ENCODE measurements at regions not wholly inside any gene's neighbourhood (a gene's known extent, or its start where the extent isn't known, plus 50 kb on each side); places are given as distances from the start of the nearest gene placed in this dataset.

- intact Hi-C loops (cut with micrococcal nuclease) (no loop called here), dilution Hi-C loops (cut with MboI; ENCODE audit: extremely low pct_ligation_motif_present, low sequenced_read_pairs) (no loop called here)
- Histone ChIP-seq H3K4me1 (ENCODE audit: control insufficient read depth, extremely low read depth, insufficient read depth, low read length) (no peaks in the 10 kb centered on the region), H3K9me3 (replicated peaks; ENCODE audit: control insufficient read depth, insufficient read depth, low read length) (no peaks in the 10 kb centered on the region), H3K9ac (replicated peaks; ENCODE audit: extremely low read depth, insufficient read depth, low read length) (no peak overlapping the region), H3K27ac (ENCODE audit: insufficient read depth, low read depth, low read length) (no peak overlapping the region), H3K27me3 (ENCODE audit: control insufficient read depth in 2 of 2, insufficient read depth in 2 of 2, low read length in 2 of 2) (no peaks in the 10 kb centered on the region), H4K20me1 (replicated peaks; ENCODE audit: control insufficient read depth, extremely low read depth, insufficient read depth, low read length) (no peaks in the 10 kb centered on the region), H2AFZ (ENCODE audit: low read depth, low read length) (no peak overlapping the region), H3K4me2 (ENCODE audit: insufficient read depth, low read length) (no peak overlapping the region), H3K9me1 (replicated peaks; ENCODE audit: control insufficient read depth, extremely low read depth, insufficient read depth, low read length) (no peaks in the 10 kb centered on the region), H3K79me2 (ENCODE audit: control insufficient read depth, insufficient read depth, low read length) (no peaks in the 10 kb centered on the region), H3K36me3 (ENCODE audit: control insufficient read depth in 2 of 2, extremely low read depth in 1 of 2, insufficient read depth in 2 of 2, low read length in 2 of 2) (no peaks in the 10 kb centered on the region), H3K4me3 (replicated peaks in 1 of 3; ENCODE audit: insufficient read depth in 1 of 3, low read depth in 1 of 3, low read length in 3 of 3) (no peak overlapping the region)
- DNase-seq (ENCODE audit: low read depth, low spot score), result no peak
- FAIRE-seq, result no peak
- TF ChIP-seq MAX (IDR thresholded peaks at IDR 0.05; ENCODE audit: insufficient read depth, insufficient read length), result no peak
- no peak for TF ChIP-seq MYC (IDR thresholded peaks at IDR 0.05; ENCODE audit: low read depth, low read length)
- no peak for TF ChIP-seq JUN (IDR thresholded peaks at IDR 0.05; ENCODE audit: borderline replicate concordance, insufficient read depth, insufficient read length, low read depth)
- no peak for TF ChIP-seq EZH2 (IDR thresholded peaks at IDR 0.05; ENCODE audit: borderline replicate concordance, low read depth, low read length, severe bottlenecking)
- no peak for TF ChIP-seq POLR2A (IDR thresholded peaks at IDR 0.05; ENCODE audit: low read depth, low read length)
- TF ChIP-seq POLR2AphosphoS5 (IDR thresholded peaks at IDR 0.05; ENCODE audit: insufficient read depth, low read depth, low read length), result no peak
- no peak for TF ChIP-seq CTCF (IDR thresholded peaks at IDR 0.05; ENCODE audit: extremely low read depth in 1 of 2, insufficient read depth in 1 of 2, low read depth in 1 of 2, low read length in 2 of 2)
- ChIA-PET POLR2A (no interaction called here), CTCF (no interaction called here)
- no TSS peak for BruUV-seq (replicated peaks)
These were observed 515.9 kb downstream of the JRKL start for GRCh38 chr11:96905663-96906062.

- H4K20me1 ChIP-seq (replicated peaks; ENCODE audit: control insufficient read depth, extremely low read depth, insufficient read depth, low read length), result no peaks in the 10 kb centered on the region
- FAIRE-seq (no peak), DNase-seq (ENCODE audit: low read depth, low spot score) (no peak)
- H3K9me3 ChIP-seq (replicated peaks; ENCODE audit: control insufficient read depth, insufficient read depth, low read length), result no peaks in the 10 kb centered on the region
- H3K27me3 ChIP-seq (ENCODE audit: control insufficient read depth in 2 of 2, insufficient read depth in 2 of 2, low read length in 2 of 2), result no peaks in the 10 kb centered on the region
- ChIA-PET CTCF (no interaction called here), POLR2A (no interaction called here)
- H3K4me3 ChIP-seq (replicated peaks in 1 of 3; ENCODE audit: insufficient read depth in 1 of 3, low read depth in 1 of 3, low read length in 3 of 3), result no peak overlapping the region
- no TSS peak for BruUV-seq (replicated peaks)
- no peaks in the 10 kb centered on the region for H3K79me2 ChIP-seq (ENCODE audit: control insufficient read depth, insufficient read depth, low read length)
- H3K4me2 ChIP-seq (ENCODE audit: insufficient read depth, low read length), result no peak overlapping the region
- TF ChIP-seq POLR2A (IDR thresholded peaks at IDR 0.05; ENCODE audit: low read depth, low read length) (no peak), GATA2 (IDR thresholded peaks at IDR 0.05; ENCODE audit: insufficient read depth, insufficient read length, low read depth, low read length) (no peak), MAX (IDR thresholded peaks at IDR 0.05; ENCODE audit: insufficient read depth, insufficient read length) (no peak), EZH2 (IDR thresholded peaks at IDR 0.05; ENCODE audit: borderline replicate concordance, low read depth, low read length, severe bottlenecking) (no peak), POLR2AphosphoS5 (IDR thresholded peaks at IDR 0.05; ENCODE audit: insufficient read depth, low read depth, low read length) (no peak), FOS (IDR thresholded peaks at IDR 0.05; ENCODE audit: borderline replicate concordance, insufficient read depth, low read length) (no peak), CTCF (IDR thresholded peaks at IDR 0.05; ENCODE audit: extremely low read depth in 1 of 2, insufficient read depth in 1 of 2, low read depth in 1 of 2, low read length in 2 of 2) (no peak), MYC (IDR thresholded peaks at IDR 0.05; ENCODE audit: low read depth, low read length) (no peak)
- H2AFZ ChIP-seq (ENCODE audit: low read depth, low read length), result no peak overlapping the region
- intact Hi-C loops (cut with micrococcal nuclease), result no loop called here
- H3K9ac ChIP-seq (replicated peaks; ENCODE audit: extremely low read depth, insufficient read depth, low read length), result no peak overlapping the region
- dilution Hi-C loops (cut with MboI; ENCODE audit: extremely low pct_ligation_motif_present, low sequenced_read_pairs), result no loop called here
- H3K27ac ChIP-seq (ENCODE audit: insufficient read depth, low read depth, low read length), result no peak overlapping the region
- H3K9me1 ChIP-seq (replicated peaks; ENCODE audit: control insufficient read depth, extremely low read depth, insufficient read depth, low read length), result no peaks in the 10 kb centered on the region
- no peaks in the 10 kb centered on the region for H3K4me1 ChIP-seq (ENCODE audit: control insufficient read depth, extremely low read depth, insufficient read depth, low read length)
- no peaks in the 10 kb centered on the region for H3K36me3 ChIP-seq (ENCODE audit: control insufficient read depth in 2 of 2, extremely low read depth in 1 of 2, insufficient read depth in 2 of 2, low read length in 2 of 2)
These were observed 516.7 kb downstream of the JRKL start for GRCh38 chr11:96906476-96906875.

All from endothelial cell of umbilical vein (primary cell).